ENCODE measurements at regions not wholly inside any gene's neighbourhood (a gene's known extent, or its start where the extent isn't known, plus 50 kb on each side); places are given as distances from the start of the nearest gene placed in this dataset.

DNA sequence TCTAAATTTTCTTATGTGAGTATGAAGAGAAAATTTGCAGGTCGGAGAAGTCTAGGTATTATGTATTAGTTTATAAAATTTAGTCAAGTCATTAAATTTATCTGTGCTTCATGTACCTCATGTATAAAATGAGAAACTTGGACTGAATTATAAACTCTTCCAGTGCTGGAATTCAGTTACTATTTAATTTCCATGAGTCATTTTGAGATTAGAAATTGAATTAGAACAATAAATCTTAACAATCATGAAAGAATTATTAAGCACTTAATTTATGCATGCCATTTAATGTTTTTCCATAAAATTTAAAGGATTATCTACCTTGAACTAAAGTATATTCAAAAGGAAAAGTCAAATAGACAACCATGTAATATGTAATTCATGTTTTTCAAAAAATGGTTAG, 195.8 kb downstream of the MAD2L1 start:
- FAIRE-seq (no peak), ATAC-seq (no peak), DNase-seq (ENCODE audit: extremely low read depth in 1 of 4, low spot score in 3 of 4) (no peak)
- Histone ChIP-seq H3K9me3 (replicated peaks; ENCODE audit: control insufficient read depth, insufficient read depth, low read depth, low read length) (no peaks in the 10 kb centered on the region), H3K27me3 (ENCODE audit: control insufficient read depth in 2 of 2, insufficient read depth in 2 of 2, low read length in 2 of 2) (no peaks in the 10 kb centered on the region), H4K20me1 (replicated peaks; ENCODE audit: control insufficient read depth, insufficient read depth, low read length) (no peaks in the 10 kb centered on the region), H3K79me2 (ENCODE audit: control insufficient read depth, insufficient read depth, low read length) (no peaks in the 10 kb centered on the region), H3K4me2 (ENCODE audit: insufficient read depth, low read length) (no peak overlapping the region), H3K36me3 (ENCODE audit: control insufficient read depth, insufficient read depth, low read length) (no peaks in the 10 kb centered on the region), H3K9me1 (ENCODE audit: control insufficient read depth, insufficient read depth, low read length) (no peaks in the 10 kb centered on the region), H2AFZ (ENCODE audit: low read depth, low read length) (no peak overlapping the region), H3K4me3 (no peak overlapping the region), H3K27ac (ENCODE audit: extremely low read depth, low read depth, low read length) (no peak overlapping the region), H3K4me1 (replicated peaks in 1 of 2; ENCODE audit: control insufficient read depth in 2 of 2, insufficient read depth in 2 of 2, low read length in 2 of 2) (no peaks in the 10 kb centered on the region), H3K9ac (ENCODE audit: insufficient read depth in 1 of 2, low read depth in 2 of 2, low read length in 2 of 2) (no peak overlapping the region)
- CTCF ChIA-PET (ENCODE audit: low intra/inter-chr PET ratio), result no interaction called here
- POLR2A ChIA-PET, result no interaction called here
- in situ Hi-C loops (cut with MboI), result no loop called here
- no TSS peak for BruUV-seq (replicated peaks)
- intact Hi-C loops (cut with micrococcal nuclease), result no loop called here
- WGBS (ENCODE audit: insufficient coverage, low coverage, missing lambda C conversion rate), result 0% methylated on average over 1 of the region's 1 CpG
- TF ChIP-seq, protein P1, sequence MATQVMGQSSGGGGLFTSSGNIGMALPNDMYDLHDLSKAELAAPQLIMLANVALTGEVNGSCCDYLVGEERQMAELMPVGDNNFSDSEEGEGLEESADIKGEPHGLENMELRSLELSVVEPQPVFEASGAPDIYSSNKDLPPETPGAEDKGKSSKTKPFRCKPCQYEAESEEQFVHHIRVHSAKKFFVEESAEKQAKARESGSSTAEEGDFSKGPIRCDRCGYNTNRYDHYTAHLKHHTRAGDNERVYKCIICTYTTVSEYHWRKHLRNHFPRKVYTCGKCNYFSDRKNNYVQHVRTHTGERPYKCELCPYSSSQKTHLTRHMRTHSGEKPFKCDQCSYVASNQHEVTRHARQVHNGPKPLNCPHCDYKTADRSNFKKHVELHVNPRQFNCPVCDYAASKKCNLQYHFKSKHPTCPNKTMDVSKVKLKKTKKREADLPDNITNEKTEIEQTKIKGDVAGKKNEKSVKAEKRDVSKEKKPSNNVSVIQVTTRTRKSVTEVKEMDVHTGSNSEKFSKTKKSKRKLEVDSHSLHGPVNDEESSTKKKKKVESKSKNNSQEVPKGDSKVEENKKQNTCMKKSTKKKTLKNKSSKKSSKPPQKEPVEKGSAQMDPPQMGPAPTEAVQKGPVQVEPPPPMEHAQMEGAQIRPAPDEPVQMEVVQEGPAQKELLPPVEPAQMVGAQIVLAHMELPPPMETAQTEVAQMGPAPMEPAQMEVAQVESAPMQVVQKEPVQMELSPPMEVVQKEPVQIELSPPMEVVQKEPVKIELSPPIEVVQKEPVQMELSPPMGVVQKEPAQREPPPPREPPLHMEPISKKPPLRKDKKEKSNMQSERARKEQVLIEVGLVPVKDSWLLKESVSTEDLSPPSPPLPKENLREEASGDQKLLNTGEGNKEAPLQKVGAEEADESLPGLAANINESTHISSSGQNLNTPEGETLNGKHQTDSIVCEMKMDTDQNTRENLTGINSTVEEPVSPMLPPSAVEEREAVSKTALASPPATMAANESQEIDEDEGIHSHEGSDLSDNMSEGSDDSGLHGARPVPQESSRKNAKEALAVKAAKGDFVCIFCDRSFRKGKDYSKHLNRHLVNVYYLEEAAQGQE (IDR thresholded peaks at IDR 0.05; ENCODE audit: borderline replicate concordance), result no peak
- TF ChIP-seq, protein P1 (CRISPR knock-in tag; IDR thresholded peaks at IDR 0.05; ENCODE audit: low read depth), result no peak

Data from K562 (cell line).